ENCODE measurements at regions not wholly inside any gene's neighbourhood (a gene's known extent, or its start where the extent isn't known, plus 50 kb on each side); places are given as distances from the start of the nearest gene placed in this dataset.

DNA sequence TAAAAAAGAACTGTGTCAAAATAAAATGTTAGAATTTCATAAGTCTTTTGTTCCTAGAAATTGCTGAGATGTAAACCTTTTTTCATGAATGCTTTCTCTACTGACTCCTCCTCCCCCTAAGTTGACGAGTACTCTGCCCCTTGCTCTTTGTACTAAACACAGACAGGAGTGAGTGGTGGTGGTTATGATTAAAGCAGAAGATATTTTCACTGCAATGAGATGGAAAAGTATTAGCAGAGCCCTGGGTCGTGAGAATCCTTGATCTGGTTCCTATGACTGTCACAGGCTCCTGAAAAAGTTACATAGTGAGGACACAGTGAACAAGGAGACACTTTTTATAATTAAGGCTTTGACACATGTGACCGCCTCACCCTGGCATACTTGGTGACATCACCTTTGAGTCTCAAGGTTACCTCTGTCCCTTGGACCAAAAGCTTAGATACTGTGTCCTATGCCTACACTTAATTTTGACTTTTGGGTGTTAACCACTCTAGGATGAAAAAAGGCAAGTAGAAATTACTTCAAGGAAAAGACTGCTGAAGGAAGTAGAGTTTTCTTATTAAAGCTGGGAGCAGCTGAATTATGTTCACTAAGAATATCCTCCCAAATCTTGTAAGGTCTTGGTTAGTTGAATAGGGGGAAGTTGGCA, 130.4 kb upstream of the LYSMD4 start:
- TF ChIP-seq, protein P1, sequence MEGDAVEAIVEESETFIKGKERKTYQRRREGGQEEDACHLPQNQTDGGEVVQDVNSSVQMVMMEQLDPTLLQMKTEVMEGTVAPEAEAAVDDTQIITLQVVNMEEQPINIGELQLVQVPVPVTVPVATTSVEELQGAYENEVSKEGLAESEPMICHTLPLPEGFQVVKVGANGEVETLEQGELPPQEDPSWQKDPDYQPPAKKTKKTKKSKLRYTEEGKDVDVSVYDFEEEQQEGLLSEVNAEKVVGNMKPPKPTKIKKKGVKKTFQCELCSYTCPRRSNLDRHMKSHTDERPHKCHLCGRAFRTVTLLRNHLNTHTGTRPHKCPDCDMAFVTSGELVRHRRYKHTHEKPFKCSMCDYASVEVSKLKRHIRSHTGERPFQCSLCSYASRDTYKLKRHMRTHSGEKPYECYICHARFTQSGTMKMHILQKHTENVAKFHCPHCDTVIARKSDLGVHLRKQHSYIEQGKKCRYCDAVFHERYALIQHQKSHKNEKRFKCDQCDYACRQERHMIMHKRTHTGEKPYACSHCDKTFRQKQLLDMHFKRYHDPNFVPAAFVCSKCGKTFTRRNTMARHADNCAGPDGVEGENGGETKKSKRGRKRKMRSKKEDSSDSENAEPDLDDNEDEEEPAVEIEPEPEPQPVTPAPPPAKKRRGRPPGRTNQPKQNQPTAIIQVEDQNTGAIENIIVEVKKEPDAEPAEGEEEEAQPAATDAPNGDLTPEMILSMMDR (IDR thresholded peaks at IDR 0.05), result no peak
- TF ChIP-seq EZH2phosphoT487 (IDR thresholded peaks at IDR 0.05), result no peak

Data from neural progenitor cell (in vitro differentiated cells).